ENCODE measurements at regions not wholly inside any gene's neighbourhood (a gene's known extent, or its start where the extent isn't known, plus 50 kb on each side); places are given as distances from the start of the nearest gene placed in this dataset.

GRCh38 chr17:16880121-16880842 is 91.6 kb downstream of the TNFRSF13B start:
- Histone ChIP-seq H2BK15ac (ENCODE audit: low read length) (no peak overlapping the region), H2BK120ac (ENCODE audit: low read depth, low read length) (no peak overlapping the region), H3K4me3 (ENCODE audit: low read length in 2 of 2) (peak overlapping the region in 1 of 2 donors; percentile 28), H4K8ac (ENCODE audit: low read depth, low read length) (no peak overlapping the region), H2AK5ac (ENCODE audit: low read depth, low read length) (peak overlapping the region; percentile 56), H2AFZ (ENCODE audit: low read length) (no peak overlapping the region), H3K36me3 (replicated peaks in 1 of 2; ENCODE audit: control insufficient read depth in 2 of 2, insufficient read depth in 2 of 2, low read length in 2 of 2) (no peaks in the 10 kb centered on the region), H3K18ac (ENCODE audit: low read length) (peak overlapping the region; percentile 48), H3K4me2 (ENCODE audit: insufficient read depth, low read length, poor library complexity, severe bottlenecking) (no peak overlapping the region), H3K4ac (ENCODE audit: low read length) (no peak overlapping the region), H3K27me3 (ENCODE audit: control insufficient read depth in 3 of 3, insufficient read depth in 3 of 3, low read depth in 1 of 3, low read length in 3 of 3) (no peaks in the 10 kb centered on the region), H3K79me1 (ENCODE audit: low read depth, low read length) (no peaks in the 10 kb centered on the region), H3K14ac (ENCODE audit: low read length) (no peak overlapping the region), H3K23ac (ENCODE audit: low read depth, low read length, poor library complexity) (peak overlapping the region; percentile 31), H4K91ac (ENCODE audit: low read depth, low read length, poor library complexity) (no peak overlapping the region), H2BK12ac (ENCODE audit: low read length) (no peak overlapping the region), H2BK5ac (ENCODE audit: low read length) (no peak overlapping the region), H3K9me3 (replicated peaks in 1 of 2; ENCODE audit: control insufficient read depth in 2 of 2, insufficient read depth in 1 of 2, low read depth in 1 of 2, low read length in 2 of 2) (peaks cover 0 to 3% of the 10 kb centered on the region in 2 donors), H3K9ac (ENCODE audit: low read depth, low read length, poor library complexity) (no peak overlapping the region), H3K4me1 (ENCODE audit: control insufficient read depth in 2 of 2, insufficient read depth in 1 of 2, low read depth in 1 of 2, low read length in 2 of 2) (no peaks in the 10 kb centered on the region), H3K27ac (replicated peaks; ENCODE audit: low read length) (no peak overlapping the region)
- DNase-seq (ENCODE audit: low spot score), result no peak
- WGBS, 2 donors (ENCODE audit: extremely low coverage in 2 of 2, insufficient read length in 2 of 2, insufficient replicate concordance in 1 of 2), result no CpG with 5 or more reads among the region's 16 CpGs

DNA sequence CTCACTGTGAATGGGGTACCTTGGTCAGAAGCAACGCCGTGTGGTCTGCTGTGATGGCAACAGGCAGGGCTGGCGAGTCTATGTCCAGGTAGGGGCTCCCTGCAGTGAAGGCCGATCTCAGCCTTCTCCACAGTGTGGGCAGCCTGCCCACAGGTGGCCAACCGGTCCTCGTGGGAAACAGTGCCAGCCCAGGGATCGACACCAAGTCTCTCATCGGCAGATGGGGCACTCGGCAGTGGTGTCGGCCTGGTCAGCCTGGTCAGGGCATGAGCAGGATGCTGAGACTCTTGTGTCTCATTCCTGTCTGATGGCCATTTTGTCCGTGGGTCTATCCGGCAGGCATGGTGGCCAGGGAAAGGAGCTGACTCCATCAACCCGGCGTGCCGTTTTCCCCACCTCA is 92.2 kb downstream of the TNFRSF13B start:
- Histone ChIP-seq H3K9ac (ENCODE audit: low read depth, low read length, poor library complexity) (no peak overlapping the region), H3K4me2 (ENCODE audit: insufficient read depth, low read length, poor library complexity, severe bottlenecking) (no peak overlapping the region), H3K79me1 (ENCODE audit: low read depth, low read length) (no peaks in the 10 kb centered on the region), H2AK5ac (ENCODE audit: low read depth, low read length) (no peak overlapping the region), H3K9me3 (replicated peaks in 1 of 2; ENCODE audit: control insufficient read depth in 2 of 2, insufficient read depth in 1 of 2, low read depth in 1 of 2, low read length in 2 of 2) (peaks cover 0 to 3% of the 10 kb centered on the region in 2 donors), H2BK12ac (ENCODE audit: low read length) (no peak overlapping the region), H3K18ac (ENCODE audit: low read length) (no peak overlapping the region), H3K4ac (ENCODE audit: low read length) (no peak overlapping the region), H4K91ac (ENCODE audit: low read depth, low read length, poor library complexity) (no peak overlapping the region), H3K14ac (ENCODE audit: low read length) (no peak overlapping the region), H2AFZ (ENCODE audit: low read length) (no peak overlapping the region), H2BK120ac (ENCODE audit: low read depth, low read length) (no peak overlapping the region), H3K27me3 (ENCODE audit: control insufficient read depth in 3 of 3, insufficient read depth in 3 of 3, low read depth in 1 of 3, low read length in 3 of 3) (no peaks in the 10 kb centered on the region), H3K23ac (ENCODE audit: low read depth, low read length, poor library complexity) (no peak overlapping the region), H2BK5ac (ENCODE audit: low read length) (no peak overlapping the region), H4K8ac (ENCODE audit: low read depth, low read length) (no peak overlapping the region), H2BK15ac (ENCODE audit: low read length) (no peak overlapping the region), H3K27ac (replicated peaks; ENCODE audit: low read length) (no peak overlapping the region), H3K4me1 (ENCODE audit: control insufficient read depth in 2 of 2, insufficient read depth in 1 of 2, low read depth in 1 of 2, low read length in 2 of 2) (no peaks in the 10 kb centered on the region), H3K4me3 (ENCODE audit: low read length in 2 of 2) (no peak overlapping the region), H3K36me3 (replicated peaks in 1 of 2; ENCODE audit: control insufficient read depth in 2 of 2, insufficient read depth in 2 of 2, low read length in 2 of 2) (no peaks in the 10 kb centered on the region)
- DNase-seq (ENCODE audit: low spot score), result no peak
- no CpG with 5 or more reads among the region's 15 CpGs for WGBS, 2 donors (ENCODE audit: extremely low coverage in 2 of 2, insufficient read length in 2 of 2, insufficient replicate concordance in 1 of 2)

DNA sequence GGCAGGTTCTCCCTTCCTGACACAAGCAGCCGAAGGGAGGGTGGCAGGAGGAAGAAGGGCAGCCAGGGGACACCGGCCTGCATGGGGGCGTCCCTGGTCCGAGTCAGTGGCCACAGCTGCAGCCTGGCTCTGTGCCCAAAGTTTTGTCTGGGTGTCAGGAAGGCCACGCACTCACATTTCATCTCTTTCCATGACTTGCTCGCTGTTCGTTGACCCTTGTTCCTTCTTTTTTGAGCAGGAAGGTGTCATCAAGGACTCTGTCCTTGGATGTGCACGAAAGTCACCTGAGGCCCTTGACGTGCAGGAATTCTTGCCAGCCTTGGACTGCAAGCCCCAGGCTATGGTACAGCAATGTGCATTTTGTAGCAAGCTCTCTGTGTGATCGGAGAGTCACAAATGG is 93.3 kb downstream of the TNFRSF13B start:
- Histone ChIP-seq H2AK5ac (ENCODE audit: low read depth, low read length) (no peak overlapping the region), H3K27me3 (ENCODE audit: control insufficient read depth in 3 of 3, insufficient read depth in 3 of 3, low read depth in 1 of 3, low read length in 3 of 3) (no peaks in the 10 kb centered on the region), H2AFZ (ENCODE audit: low read length) (no peak overlapping the region), H3K4me2 (ENCODE audit: insufficient read depth, low read length, poor library complexity, severe bottlenecking) (no peak overlapping the region), H2BK15ac (ENCODE audit: low read length) (no peak overlapping the region), H3K18ac (ENCODE audit: low read length) (no peak overlapping the region), H2BK5ac (ENCODE audit: low read length) (no peak overlapping the region), H3K79me1 (ENCODE audit: low read depth, low read length) (no peaks in the 10 kb centered on the region), H2BK12ac (ENCODE audit: low read length) (no peak overlapping the region), H3K4me1 (ENCODE audit: control insufficient read depth in 2 of 2, insufficient read depth in 1 of 2, low read depth in 1 of 2, low read length in 2 of 2) (no peaks in the 10 kb centered on the region), H3K27ac (replicated peaks; ENCODE audit: low read length) (no peak overlapping the region), H3K9ac (ENCODE audit: low read depth, low read length, poor library complexity) (no peak overlapping the region), H4K8ac (ENCODE audit: low read depth, low read length) (no peak overlapping the region), H2BK120ac (ENCODE audit: low read depth, low read length) (no peak overlapping the region), H3K4me3 (ENCODE audit: low read length in 2 of 2) (no peak overlapping the region), H3K14ac (ENCODE audit: low read length) (peak overlapping the region; percentile 57), H4K91ac (ENCODE audit: low read depth, low read length, poor library complexity) (no peak overlapping the region), H3K4ac (ENCODE audit: low read length) (no peak overlapping the region), H3K9me3 (replicated peaks in 1 of 2; ENCODE audit: control insufficient read depth in 2 of 2, insufficient read depth in 1 of 2, low read depth in 1 of 2, low read length in 2 of 2) (peaks cover 0 to 3% of the 10 kb centered on the region in 2 donors), H3K23ac (ENCODE audit: low read depth, low read length, poor library complexity) (no peak overlapping the region), H3K36me3 (replicated peaks in 1 of 2; ENCODE audit: control insufficient read depth in 2 of 2, insufficient read depth in 2 of 2, low read length in 2 of 2) (no peaks in the 10 kb centered on the region)
- no CpG with 5 or more reads among the region's 10 CpGs for WGBS, 2 donors (ENCODE audit: extremely low coverage in 2 of 2, insufficient read length in 2 of 2, insufficient replicate concordance in 1 of 2)
- no peak for DNase-seq (ENCODE audit: low spot score)

- no peaks in the 10 kb centered on the region for H3K79me1 ChIP-seq (ENCODE audit: low read depth, low read length)
- H3K27me3 ChIP-seq (ENCODE audit: control insufficient read depth in 3 of 3, insufficient read depth in 3 of 3, low read depth in 1 of 3, low read length in 3 of 3), result no peaks in the 10 kb centered on the region
- no peak overlapping the region for H3K23ac ChIP-seq (ENCODE audit: low read depth, low read length, poor library complexity)
- no peak overlapping the region for H3K4me2 ChIP-seq (ENCODE audit: insufficient read depth, low read length, poor library complexity, severe bottlenecking)
- H4K91ac ChIP-seq (ENCODE audit: low read depth, low read length, poor library complexity), result no peak overlapping the region
- H3K14ac ChIP-seq (ENCODE audit: low read length), result no peak overlapping the region
- no peak overlapping the region for H2AK5ac ChIP-seq (ENCODE audit: low read depth, low read length)
- DNase-seq (ENCODE audit: low spot score), result no peak
- H2BK120ac ChIP-seq (ENCODE audit: low read depth, low read length), result no peak overlapping the region
- H2BK12ac ChIP-seq (ENCODE audit: low read length), result no peak overlapping the region
- H3K36me3 ChIP-seq (replicated peaks in 1 of 2; ENCODE audit: control insufficient read depth in 2 of 2, insufficient read depth in 2 of 2, low read length in 2 of 2), result no peaks in the 10 kb centered on the region
- no peak overlapping the region for H3K4ac ChIP-seq (ENCODE audit: low read length)
- peaks cover 0 to 3% of the 10 kb centered on the region in 2 donors for H3K9me3 ChIP-seq (replicated peaks in 1 of 2; ENCODE audit: control insufficient read depth in 2 of 2, insufficient read depth in 1 of 2, low read depth in 1 of 2, low read length in 2 of 2)
- H4K8ac ChIP-seq (ENCODE audit: low read depth, low read length), result no peak overlapping the region
- no peak overlapping the region for H2BK5ac ChIP-seq (ENCODE audit: low read length)
- H3K18ac ChIP-seq (ENCODE audit: low read length), result no peak overlapping the region
- WGBS, 2 donors (ENCODE audit: extremely low coverage in 2 of 2, insufficient read length in 2 of 2, insufficient replicate concordance in 1 of 2), result no CpG with 5 or more reads among the region's 4 CpGs
- H2BK15ac ChIP-seq (ENCODE audit: low read length), result no peak overlapping the region
- no peaks in the 10 kb centered on the region for H3K4me1 ChIP-seq (ENCODE audit: control insufficient read depth in 2 of 2, insufficient read depth in 1 of 2, low read depth in 1 of 2, low read length in 2 of 2)
- H3K4me3 ChIP-seq (ENCODE audit: low read length in 2 of 2), result no peak overlapping the region
- no peak overlapping the region for H3K27ac ChIP-seq (replicated peaks; ENCODE audit: low read length)
- H3K9ac ChIP-seq (ENCODE audit: low read depth, low read length, poor library complexity), result no peak overlapping the region
- no peak overlapping the region for H2AFZ ChIP-seq (ENCODE audit: low read length)
Measured at GRCh38 chr17:16878084-16878483, 93.8 kb downstream of the TNFRSF13B start.
